ENCODE measurements at regions not wholly inside any gene's neighbourhood (a gene's known extent, or its start where the extent isn't known, plus 50 kb on each side); places are given as distances from the start of the nearest gene placed in this dataset.
"Not testable (repeated sequence)": the region's sequence is repeated elsewhere in the genome, so short reads cannot be mapped to it uniquely, and the experiment has no call there.

- ChIA-PET POLR2A (no interaction called here), CTCF (no interaction called here)
These were observed 154.1 kb upstream of the THUMPD2 start for GRCh38 chr2:39933196-39933595.

GRCh38 chr2:39932198-39932597, 153.1 kb upstream of the THUMPD2 start:
- ChIA-PET POLR2A (no interaction called here), CTCF (no interaction called here)

- ChIA-PET POLR2A (no interaction called here), CTCF (no interaction called here)
These were observed 151.3 kb upstream of the THUMPD2 start for GRCh38 chr2:39930175-39930917.

- ChIA-PET CTCF (no interaction called here), POLR2A (no interaction called here)
These were observed 150.5 kb upstream of the THUMPD2 start for GRCh38 chr2:39929531-39929930.

GRCh38 chr2:39925312-39925711, 146.3 kb upstream of the THUMPD2 start:
- ChIA-PET CTCF (no interaction called here), POLR2A (no interaction called here)

GRCh38 chr2:39923455-39923854, 144.4 kb upstream of the THUMPD2 start:
- CTCF ChIA-PET, result no interaction called here

GRCh38 chr2:39922679-39923405, 143.8 kb upstream of the THUMPD2 start:
- CTCF ChIA-PET, result no interaction called here
- POLR2A ChIA-PET, result no interaction called here

More at GRCh38 chr2:39923455-39923854, 144.4 kb upstream of the THUMPD2 start:
- POLR2A ChIA-PET, result no interaction called here

GRCh38 chr2:39920307-39920801, 141.3 kb upstream of the THUMPD2 start:
- POLR2A ChIA-PET, result no interaction called here
- CTCF ChIA-PET, result interaction anchor here (0.5 kb wide), 1 partner anchor 105 kb away, joined by 3 read pairs; no protein-coding TSS in a partner anchor

- POLR2A ChIA-PET, result no interaction called here
- CTCF ChIA-PET, result no interaction called here
These were observed 140.7 kb upstream of the THUMPD2 start for GRCh38 chr2:39919511-39920306.

GRCh38 chr2:39918886-39919285, 139.8 kb upstream of the THUMPD2 start:
- POLR2A ChIA-PET, result no interaction called here
- CTCF ChIA-PET, result no interaction called here

- POLR2A ChIA-PET, CTCF ChIA-PET: not testable (repeated sequence)
These were observed 138.3 kb upstream of the THUMPD2 start for GRCh38 chr2:39917371-39917770.

GRCh38 chr2:39914949-39915348, 135.9 kb upstream of the THUMPD2 start:
- CTCF ChIA-PET, result interaction anchor here (0.6 to 0.7 kb wide), 2 partner anchors 391 to 1406 kb away, joined by 3 read pairs; no protein-coding TSS in a partner anchor
- POLR2A ChIA-PET, result no interaction called here

- ChIA-PET POLR2A (interaction anchor here (0.7 kb wide), 1 partner anchor 417 kb away, joined by 4 read pairs; no protein-coding TSS in a partner anchor), CTCF (interaction anchor here (0.6 to 0.7 kb wide), 5 partner anchors 218 to 1407 kb away, joined by 3 read pairs; no protein-coding TSS in a partner anchor)
These were observed 134.8 kb upstream of the THUMPD2 start for GRCh38 chr2:39913648-39914461.

- CTCF ChIA-PET, result no interaction called here
- POLR2A ChIA-PET, result no interaction called here
These were observed 123.0 kb upstream of the THUMPD2 start for GRCh38 chr2:39902103-39902502.

GRCh38 chr2:39898934-39899333, 119.9 kb upstream of the THUMPD2 start:
- POLR2A ChIA-PET, result no interaction called here
- CTCF ChIA-PET, result no interaction called here

GRCh38 chr2:39897273-39897672, 118.2 kb upstream of the THUMPD2 start:
- CTCF ChIA-PET, result no interaction called here
- POLR2A ChIA-PET, result no interaction called here

- POLR2A ChIA-PET, result interaction anchor here (0.6 kb wide), 1 partner anchor 722 kb away, joined by 10 read pairs; no protein-coding TSS in a partner anchor
These were observed 115.0 kb upstream of the THUMPD2 start for GRCh38 chr2:39894082-39894481.

GRCh38 chr2:39893616-39894015, 114.6 kb upstream of the THUMPD2 start:
- ChIA-PET POLR2A (interaction anchor here (0.6 kb wide), 1 partner anchor 722 kb away, joined by 10 read pairs; no protein-coding TSS in a partner anchor), CTCF (no interaction called here)

More at GRCh38 chr2:39894082-39894481, 115.0 kb upstream of the THUMPD2 start:
- CTCF ChIA-PET, result no interaction called here

GRCh38 chr2:39881948-39882347, 102.9 kb upstream of the THUMPD2 start:
- ChIA-PET POLR2A (no interaction called here), CTCF (no interaction called here)
